SK-N-SH (cell line): ENCODE measurements at regions not wholly inside any gene's neighbourhood (a gene's known extent, or its start where the extent isn't known, plus 50 kb on each side); places are given as distances from the start of the nearest gene placed in this dataset.
A peak's percentile ranks its signal among the peaks of the same experiment; 100 is the strongest.

Source experiments
- CTCF ChIA-PET: fragments of 300-600, 350-600 bp; formaldehyde crosslinking; extraction: SDS; loops from one replicate; lab custom pipeline; 2021; lab: Yijun Ruan, JAX
- POLR2A ChIA-PET: fragments of 350-600 bp; sonication (Branson Sonifier 250); formaldehyde crosslinking; extraction: SDS; loops from one replicate; lab custom pipeline; 2020; ENCODE audit warnings: antibody characterized with exemption, inconsistent platforms; lab: Yijun Ruan, JAX
- DNase-seq: peaks from one replicate; pipeline ENCODE4 v3.0.0; 2012
- H2AFZ ChIP-seq: fragments of 200-600 bp; sonication (generic); 2 replicates; pipeline ENCODE4 v1.8.1; 2016; ENCODE audit warnings: antibody characterized with exemption, mild to moderate bottlenecking, low read depth
- H3F3A ChIP-seq: fragments of 200-600 bp; sonication (generic); replicated peaks from 2 replicates; pipeline ENCODE3; 2016; ENCODE audit warnings: antibody characterized with exemption, mild to moderate bottlenecking; ENCODE audit not compliant: insufficient read depth
- H3K27ac ChIP-seq, 2 experiments: fragments of 200-500 bp in 1 of 2; fragments of 200-600 bp in 1 of 2; sonication (Bioruptor generic) in 1 of 2; sonication (generic), shearing (Covaris generic) in 1 of 2; 2 replicates each; pipeline versions ENCODE4 v1.5.1 to v1.6.1; 2014 to 2016; ENCODE audit warnings: low read depth in 2 of 2, inconsistent platforms in 1 of 2, low read length in 1 of 2, mild to moderate bottlenecking in 1 of 2, mixed read lengths in 1 of 2
- H3K27me3 ChIP-seq: fragments of 200-600 bp; sonication (generic), shearing (Covaris generic); 2 replicates; pipeline ENCODE4 v1.6.1; 2016; ENCODE audit warnings: mixed run types; ENCODE audit not compliant: insufficient read depth
- H3K36me3 ChIP-seq, 2 experiments: fragments of 200-500 bp in 1 of 2; fragments of 200-600 bp in 1 of 2; sonication (Bioruptor generic) in 1 of 2; sonication (generic) in 1 of 2; replicated peaks in 1 of 2; 2 replicates each; pipeline versions ENCODE3 to v1.5.1; 2014 to 2016; ENCODE audit warnings: low read length in 1 of 2, mild to moderate bottlenecking in 1 of 2; ENCODE audit not compliant: insufficient read depth in 2 of 2, control insufficient read depth in 1 of 2
- H3K4me1 ChIP-seq, 2 experiments: fragments of 200-500 bp in 1 of 2; fragments of 200-600 bp in 1 of 2; sonication (Bioruptor generic) in 1 of 2; sonication (generic), shearing (Covaris generic) in 1 of 2; 2 replicates each; pipeline versions ENCODE4 v1.5.1 to v1.6.1; 2014 to 2016; ENCODE audit warnings: low read depth in 1 of 2, low read length in 1 of 2, mixed run types in 1 of 2; ENCODE audit not compliant: insufficient read depth in 2 of 2, control insufficient read depth in 1 of 2
- H3K4me2 ChIP-seq: fragments of 200-600 bp; sonication (generic), shearing (Covaris generic); 2 replicates; pipeline ENCODE4 v1.6.1; 2017; ENCODE audit warnings: mixed run types
- H3K4me3 ChIP-seq, 2 experiments: fragments of 200-500 bp in 1 of 2; fragments of 200-600 bp in 1 of 2; sonication (Bioruptor generic) in 1 of 2; sonication (generic), shearing (Covaris generic) in 1 of 2; 2 replicates each; pipeline versions ENCODE4 v1.5.1 to v1.8.1; 2014 to 2016; ENCODE audit warnings: low read depth in 2 of 2, inconsistent platforms in 1 of 2, low read length in 1 of 2, mild to moderate bottlenecking in 1 of 2, mixed read lengths in 1 of 2, moderate library complexity in 1 of 2
- H3K79me2 ChIP-seq: fragments of 200-600 bp; sonication (generic); 2 replicates; pipeline ENCODE4 v1.8.1; 2017; ENCODE audit warnings: mild to moderate bottlenecking; ENCODE audit not compliant: insufficient read depth
- H3K9ac ChIP-seq: fragments of 200-600 bp; sonication (generic); 2 replicates; pipeline ENCODE4 v1.6.1; 2017; ENCODE audit warnings: mixed run types
- H3K9me2 ChIP-seq: fragments of 200-600 bp; sonication (generic); 2 replicates; pipeline ENCODE4 v1.6.1; 2017; ENCODE audit warnings: mixed run types
- H3K9me3 ChIP-seq: fragments of 200-600 bp; sonication (generic); 2 replicates; pipeline ENCODE4 v1.6.1; 2017; ENCODE audit warnings: mixed run types, mild to moderate bottlenecking, moderate library complexity
- H4K20me1 ChIP-seq: fragments of 200-600 bp; sonication (generic); 2 replicates; pipeline ENCODE4 v1.6.1; 2017; ENCODE audit warnings: mild to moderate bottlenecking, mixed run types; ENCODE audit not compliant: insufficient read depth
- CHD2 ChIP-seq: fragments of 150-350 bp; IDR thresholded peaks from 2 replicates; pipeline ENCODE4 v1.6.1; 2018; ENCODE audit warnings: low read length; ENCODE audit not compliant: partially characterized antibody
- ELF1 ChIP-seq: IDR thresholded peaks from 2 replicates; pipeline ENCODE4 v1.4.0; 2012
- EP300 ChIP-seq, 2 experiments: IDR thresholded peaks; 2 replicates each; pipeline versions ENCODE4 v1.4.0 to v1.6.1; 2012; ENCODE audit warnings: borderline replicate concordance in 1 of 2, low read depth in 1 of 2, low read length in 1 of 2
- FOSL2 ChIP-seq: IDR thresholded peaks from 2 replicates; pipeline ENCODE4 v1.4.0; 2012; ENCODE audit warnings: low read depth, mild to moderate bottlenecking, moderate library complexity, borderline replicate concordance
- FOXJ3 ChIP-seq: sonication (generic); formaldehyde crosslinking; IDR thresholded peaks from 2 replicates; pipeline ENCODE4 v1.5.1; 2020; ENCODE audit warnings: mild to moderate bottlenecking, missing genetic modification reagents
- FOXM1 ChIP-seq: IDR thresholded peaks from 2 replicates; pipeline ENCODE4 v1.4.0; 2012; ENCODE audit warnings: low read depth, mild to moderate bottlenecking
- GABPA ChIP-seq: IDR thresholded peaks from 2 replicates; pipeline ENCODE4 v1.4.0; 2012; ENCODE audit warnings: low read depth, mild to moderate bottlenecking
- MAX ChIP-seq: IDR thresholded peaks from 2 replicates; pipeline ENCODE4 v1.4.0; 2012; ENCODE audit warnings: low read depth
- MEF2A ChIP-seq: IDR thresholded peaks from 2 replicates; pipeline ENCODE4 v1.4.0; 2012; ENCODE audit warnings: low read depth, borderline replicate concordance
- MXI1 ChIP-seq: IDR thresholded peaks from 2 replicates; pipeline ENCODE4 v1.6.1; 2012; ENCODE audit warnings: mild to moderate bottlenecking, low read depth, low read length, improper control_type of control experiment
- POLR2AphosphoS5 ChIP-seq: IDR thresholded peaks from 2 replicates; pipeline ENCODE4 v1.6.1; 2012; ENCODE audit warnings: low read depth, low read length
- RAD21 ChIP-seq: IDR thresholded peaks from 2 replicates; pipeline ENCODE4 v1.6.1; 2012; ENCODE audit warnings: mild to moderate bottlenecking, low read length
- RCOR1 ChIP-seq: fragments of 150-350 bp; IDR thresholded peaks from 2 replicates; pipeline ENCODE4 v1.6.1; 2017; ENCODE audit warnings: antibody characterized with exemption, low read length
- RFX5 ChIP-seq: IDR thresholded peaks from 2 replicates; pipeline ENCODE4 v1.6.1; 2012; ENCODE audit warnings: mild to moderate bottlenecking, improper control_type of control experiment, low read length
- RXRA ChIP-seq: IDR thresholded peaks from 2 replicates; pipeline ENCODE4 v1.4.0; 2012; ENCODE audit warnings: low read depth, mild to moderate bottlenecking, borderline replicate concordance
- SIN3A ChIP-seq: IDR thresholded peaks from 2 replicates; pipeline ENCODE4 v1.6.1; 2012; ENCODE audit warnings: low read depth, mild to moderate bottlenecking, low read length, moderate library complexity, borderline replicate concordance
- SMC3 ChIP-seq: IDR thresholded peaks from 2 replicates; pipeline ENCODE4 v1.6.1; 2012; ENCODE audit warnings: low read depth, low read length, improper control_type of control experiment
- TCF12 ChIP-seq: IDR thresholded peaks from 2 replicates; pipeline ENCODE4 v1.4.0; 2012
- TEAD4 ChIP-seq: IDR thresholded peaks from 2 replicates; pipeline ENCODE4 v1.4.0; 2012; ENCODE audit warnings: mild to moderate bottlenecking, borderline replicate concordance; ENCODE audit not compliant: insufficient read depth
- WGBS: methylation state at CpG from one replicate; pipeline ENCODE4 v1.1.6; 2017; ENCODE audit warnings: low lambda C conversion rate; 5-methylcytosine and 5-hydroxymethylcytosine counted together
- TF ChIP-seq, protein P1 (sequence below): IDR thresholded peaks from 2 replicates; pipeline ENCODE4 v1.6.1; 2012; ENCODE audit warnings: mild to moderate bottlenecking, low read depth, low read length, moderate library complexity
- TF ChIP-seq, protein P2 (sequence below): IDR thresholded peaks from 2 replicates; pipeline ENCODE4; 2012

GRCh38 chr12:67456431-67456901 is 187.3 kb downstream of the CAND1 start (continued):
- TF ChIP-seq MAX (0 out of 2 replicates have a peak, but pooled peaks have one; percentile 23), MEF2A (no peak), RCOR1 (no peak), RAD21 (no peak), POLR2AphosphoS5 (peak; percentile 47; the same call in 1 of the 2 replicates), TCF12 (peak; percentile 91)

- H3K4me3 ChIP-seq: no peak overlapping the region
- TF ChIP-seq RFX5: no peak
- TF ChIP-seq POLR2AphosphoS5: no peak
- TF ChIP-seq MXI1: no peak
- no peak for TF ChIP-seq SMC3
- TF ChIP-seq CHD2: no peak
- TF ChIP-seq, protein P1, sequence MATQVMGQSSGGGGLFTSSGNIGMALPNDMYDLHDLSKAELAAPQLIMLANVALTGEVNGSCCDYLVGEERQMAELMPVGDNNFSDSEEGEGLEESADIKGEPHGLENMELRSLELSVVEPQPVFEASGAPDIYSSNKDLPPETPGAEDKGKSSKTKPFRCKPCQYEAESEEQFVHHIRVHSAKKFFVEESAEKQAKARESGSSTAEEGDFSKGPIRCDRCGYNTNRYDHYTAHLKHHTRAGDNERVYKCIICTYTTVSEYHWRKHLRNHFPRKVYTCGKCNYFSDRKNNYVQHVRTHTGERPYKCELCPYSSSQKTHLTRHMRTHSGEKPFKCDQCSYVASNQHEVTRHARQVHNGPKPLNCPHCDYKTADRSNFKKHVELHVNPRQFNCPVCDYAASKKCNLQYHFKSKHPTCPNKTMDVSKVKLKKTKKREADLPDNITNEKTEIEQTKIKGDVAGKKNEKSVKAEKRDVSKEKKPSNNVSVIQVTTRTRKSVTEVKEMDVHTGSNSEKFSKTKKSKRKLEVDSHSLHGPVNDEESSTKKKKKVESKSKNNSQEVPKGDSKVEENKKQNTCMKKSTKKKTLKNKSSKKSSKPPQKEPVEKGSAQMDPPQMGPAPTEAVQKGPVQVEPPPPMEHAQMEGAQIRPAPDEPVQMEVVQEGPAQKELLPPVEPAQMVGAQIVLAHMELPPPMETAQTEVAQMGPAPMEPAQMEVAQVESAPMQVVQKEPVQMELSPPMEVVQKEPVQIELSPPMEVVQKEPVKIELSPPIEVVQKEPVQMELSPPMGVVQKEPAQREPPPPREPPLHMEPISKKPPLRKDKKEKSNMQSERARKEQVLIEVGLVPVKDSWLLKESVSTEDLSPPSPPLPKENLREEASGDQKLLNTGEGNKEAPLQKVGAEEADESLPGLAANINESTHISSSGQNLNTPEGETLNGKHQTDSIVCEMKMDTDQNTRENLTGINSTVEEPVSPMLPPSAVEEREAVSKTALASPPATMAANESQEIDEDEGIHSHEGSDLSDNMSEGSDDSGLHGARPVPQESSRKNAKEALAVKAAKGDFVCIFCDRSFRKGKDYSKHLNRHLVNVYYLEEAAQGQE: no peak
- TF ChIP-seq RXRA: no peak
- TF ChIP-seq MAX: no peak
- TF ChIP-seq EP300 (IDR thresholded peaks at IDR 0.05; ENCODE audit: borderline replicate concordance in 1 of 2, low read depth in 1 of 2, low read length in 1 of 2): no peak
- TF ChIP-seq GABPA: no peak
- TF ChIP-seq SIN3A: no peak
- TF ChIP-seq FOXM1: no peak
- TF ChIP-seq TEAD4: no peak
- TF ChIP-seq, protein P2, sequence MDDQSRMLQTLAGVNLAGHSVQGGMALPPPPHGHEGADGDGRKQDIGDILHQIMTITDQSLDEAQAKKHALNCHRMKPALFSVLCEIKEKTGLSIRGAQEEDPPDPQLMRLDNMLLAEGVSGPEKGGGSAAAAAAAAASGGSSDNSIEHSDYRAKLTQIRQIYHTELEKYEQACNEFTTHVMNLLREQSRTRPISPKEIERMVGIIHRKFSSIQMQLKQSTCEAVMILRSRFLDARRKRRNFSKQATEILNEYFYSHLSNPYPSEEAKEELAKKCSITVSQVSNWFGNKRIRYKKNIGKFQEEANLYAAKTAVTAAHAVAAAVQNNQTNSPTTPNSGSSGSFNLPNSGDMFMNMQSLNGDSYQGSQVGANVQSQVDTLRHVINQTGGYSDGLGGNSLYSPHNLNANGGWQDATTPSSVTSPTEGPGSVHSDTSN: no peak
- TF ChIP-seq ELF1: no peak
- TF ChIP-seq FOSL2: no peak
- TF ChIP-seq FOXJ3 (CRISPR knock-in tag): no peak
- TF ChIP-seq MEF2A: no peak
- H3K36me3 ChIP-seq: no peaks in the 10 kb centered on the region
- H3K4me1 ChIP-seq: peaks cover 9% of the 10 kb centered on the region in 2 experiments; a peak in 3 of 4 replicates
- WGBS: 77% methylated on average over 2 of the region's 2 CpGs
- H3K79me2 ChIP-seq: no peaks in the 10 kb centered on the region
- H3K9me3 ChIP-seq: no peaks in the 10 kb centered on the region
- H3K4me2 ChIP-seq: peak overlapping the region; percentile 29; the same call in 1 of the 2 replicates
- no peak for DNase-seq
- H4K20me1 ChIP-seq: no peaks in the 10 kb centered on the region
- H3K27ac ChIP-seq: no peak overlapping the region
- H3K9me2 ChIP-seq: no peaks in the 10 kb centered on the region
- H3F3A ChIP-seq: peaks cover 13% of the 10 kb centered on the region
- ChIA-PET POLR2A (no interaction called here), CTCF (interaction anchor here (1.5 kb wide), 1 partner anchor 15 kb away, joined by 6 read pairs; no protein-coding TSS in a partner anchor)
- H3K27me3 ChIP-seq: no peaks in the 10 kb centered on the region
- no peak overlapping the region for H2AFZ ChIP-seq
- H3K9ac ChIP-seq: no peak overlapping the region
Measured at GRCh38 chr12:67457136-67457535, 188.0 kb downstream of the CAND1 start.
